H1 (cell line): ENCODE measurements at regions not wholly inside any gene's neighbourhood (a gene's known extent, or its start where the extent isn't known, plus 50 kb on each side); places are given as distances from the start of the nearest gene placed in this dataset.

ENCODE experiments used
- BRCA1 ChIP-seq: IDR thresholded peaks from 2 replicates; pipeline ENCODE4 v1.6.1; 2012; ENCODE audit warnings: low read depth, low read length, improper control_type of control experiment
- EGR1 ChIP-seq: IDR thresholded peaks from 2 replicates; pipeline ENCODE4 v1.6.1; 2011; ENCODE audit warnings: low read depth, low read length, borderline replicate concordance
- EZH2 ChIP-seq: fragments of 200-600 bp; sonication (generic); IDR thresholded peaks from 2 replicates; pipeline ENCODE4 v1.7.1; 2012; ENCODE audit warnings: low read depth, mild to moderate bottlenecking, moderate library complexity, low read length, inconsistent platforms; ENCODE audit not compliant: severe bottlenecking
- GTF2F1 ChIP-seq: IDR thresholded peaks from 2 replicates; pipeline ENCODE4 v1.6.1; 2012; ENCODE audit warnings: low read depth, low read length, improper control_type of control experiment, borderline replicate concordance
- KDM1A ChIP-seq: fragments of 200-600, 300-600 bp; sonication (generic); IDR thresholded peaks from 2 replicates; pipeline ENCODE4 v1.7.1; 2016; ENCODE audit warnings: mild to moderate bottlenecking, low read length, borderline replicate concordance
- POLR2A ChIP-seq, 2 experiments: IDR thresholded peaks; 1 replicate in 1 of 2; 2 replicates in 1 of 2; pipeline ENCODE4 v1.6.1; 2011; ENCODE audit warnings: low read depth in 2 of 2, low read length in 2 of 2, mild to moderate bottlenecking in 2 of 2; ENCODE audit errors: control extremely low read depth in 1 of 2
- POLR2AphosphoS5 ChIP-seq: IDR thresholded peaks from 2 replicates; pipeline ENCODE4 v1.6.1; 2011; ENCODE audit warnings: low read depth, low read length
- POU5F1 ChIP-seq: IDR thresholded peaks from 2 replicates; pipeline ENCODE4 v1.6.1; 2011; ENCODE audit warnings: low read depth, mild to moderate bottlenecking, low read length, moderate library complexity
- TCF12 ChIP-seq: IDR thresholded peaks from 2 replicates; pipeline ENCODE4 v1.6.1; 2011; ENCODE audit warnings: low read depth, mild to moderate bottlenecking, low read length
- YY1 ChIP-seq: IDR thresholded peaks from 2 replicates; pipeline ENCODE4 v1.6.1; 2011; ENCODE audit warnings: low read depth, mild to moderate bottlenecking, low read length
- TF ChIP-seq, protein P1 (sequence below), 3 experiments: IDR thresholded peaks; 1 replicate in 2 of 3; 2 replicates in 1 of 3; pipeline versions ENCODE4 v1.5.1 to v1.6.1; 2011; ENCODE audit warnings: low read length in 3 of 3, mild to moderate bottlenecking in 3 of 3, inconsistent platforms in 2 of 3, low read depth in 1 of 3, moderate library complexity in 1 of 3; ENCODE audit not compliant: insufficient read depth in 1 of 3; ENCODE audit errors: control extremely low read depth in 1 of 3

- TF ChIP-seq, protein P1, sequence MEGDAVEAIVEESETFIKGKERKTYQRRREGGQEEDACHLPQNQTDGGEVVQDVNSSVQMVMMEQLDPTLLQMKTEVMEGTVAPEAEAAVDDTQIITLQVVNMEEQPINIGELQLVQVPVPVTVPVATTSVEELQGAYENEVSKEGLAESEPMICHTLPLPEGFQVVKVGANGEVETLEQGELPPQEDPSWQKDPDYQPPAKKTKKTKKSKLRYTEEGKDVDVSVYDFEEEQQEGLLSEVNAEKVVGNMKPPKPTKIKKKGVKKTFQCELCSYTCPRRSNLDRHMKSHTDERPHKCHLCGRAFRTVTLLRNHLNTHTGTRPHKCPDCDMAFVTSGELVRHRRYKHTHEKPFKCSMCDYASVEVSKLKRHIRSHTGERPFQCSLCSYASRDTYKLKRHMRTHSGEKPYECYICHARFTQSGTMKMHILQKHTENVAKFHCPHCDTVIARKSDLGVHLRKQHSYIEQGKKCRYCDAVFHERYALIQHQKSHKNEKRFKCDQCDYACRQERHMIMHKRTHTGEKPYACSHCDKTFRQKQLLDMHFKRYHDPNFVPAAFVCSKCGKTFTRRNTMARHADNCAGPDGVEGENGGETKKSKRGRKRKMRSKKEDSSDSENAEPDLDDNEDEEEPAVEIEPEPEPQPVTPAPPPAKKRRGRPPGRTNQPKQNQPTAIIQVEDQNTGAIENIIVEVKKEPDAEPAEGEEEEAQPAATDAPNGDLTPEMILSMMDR (IDR thresholded peaks at IDR 0.05; ENCODE audit: control extremely low read depth in 1 of 3, insufficient read depth in 1 of 3, low read depth in 1 of 3, low read length in 3 of 3): no peak
- TF ChIP-seq KDM1A (no peak), GTF2F1 (no peak), POLR2AphosphoS5 (no peak), TCF12 (no peak), BRCA1 (no peak), EZH2 (no peak), POU5F1 (no peak), YY1 (no peak), EGR1 (no peak), POLR2A (IDR thresholded peaks at IDR 0.05; ENCODE audit: control extremely low read depth in 1 of 2, low read depth in 2 of 2, low read length in 2 of 2) (no peak)
These were observed 2180.1 kb downstream of the TP53TG3F start for GRCh38 chr16:35639233-35640205.
